ENCODE measurements at regions not wholly inside any gene's neighbourhood (a gene's known extent, or its start where the extent isn't known, plus 50 kb on each side); places are given as distances from the start of the nearest gene placed in this dataset.

DNA sequence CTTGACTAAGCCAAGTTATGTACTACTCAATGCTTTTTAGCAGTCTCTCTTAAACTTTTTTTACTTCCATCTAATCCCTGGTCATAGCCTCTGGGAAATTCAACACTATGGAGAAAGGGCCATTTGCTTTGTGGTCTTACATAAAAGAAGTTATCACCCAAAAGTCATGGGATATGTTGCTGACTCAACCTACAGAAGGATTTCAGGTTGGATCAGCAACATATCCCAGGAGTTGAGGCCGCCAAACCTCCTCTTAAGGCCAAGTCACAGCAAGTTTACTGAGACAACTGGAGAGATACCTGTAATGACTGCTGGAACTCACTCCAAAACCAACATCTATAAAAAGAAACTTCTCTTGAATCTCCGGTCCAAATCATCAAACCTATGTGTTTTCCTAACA, 141.1 kb downstream of the IRS1 start:
- H3F3A ChIP-seq (ENCODE audit: insufficient read depth): no peaks in the 10 kb centered on the region
- no peaks in the 10 kb centered on the region for H3K36me3 ChIP-seq (ENCODE audit: low read length)
- no peak for TF ChIP-seq EZH2phosphoT487 (conservative IDR thresholded peaks at IDR 0.05; ENCODE audit: low read length)
- TF ChIP-seq, protein P1, sequence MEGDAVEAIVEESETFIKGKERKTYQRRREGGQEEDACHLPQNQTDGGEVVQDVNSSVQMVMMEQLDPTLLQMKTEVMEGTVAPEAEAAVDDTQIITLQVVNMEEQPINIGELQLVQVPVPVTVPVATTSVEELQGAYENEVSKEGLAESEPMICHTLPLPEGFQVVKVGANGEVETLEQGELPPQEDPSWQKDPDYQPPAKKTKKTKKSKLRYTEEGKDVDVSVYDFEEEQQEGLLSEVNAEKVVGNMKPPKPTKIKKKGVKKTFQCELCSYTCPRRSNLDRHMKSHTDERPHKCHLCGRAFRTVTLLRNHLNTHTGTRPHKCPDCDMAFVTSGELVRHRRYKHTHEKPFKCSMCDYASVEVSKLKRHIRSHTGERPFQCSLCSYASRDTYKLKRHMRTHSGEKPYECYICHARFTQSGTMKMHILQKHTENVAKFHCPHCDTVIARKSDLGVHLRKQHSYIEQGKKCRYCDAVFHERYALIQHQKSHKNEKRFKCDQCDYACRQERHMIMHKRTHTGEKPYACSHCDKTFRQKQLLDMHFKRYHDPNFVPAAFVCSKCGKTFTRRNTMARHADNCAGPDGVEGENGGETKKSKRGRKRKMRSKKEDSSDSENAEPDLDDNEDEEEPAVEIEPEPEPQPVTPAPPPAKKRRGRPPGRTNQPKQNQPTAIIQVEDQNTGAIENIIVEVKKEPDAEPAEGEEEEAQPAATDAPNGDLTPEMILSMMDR (IDR thresholded peaks at IDR 0.05; ENCODE audit: insufficient read depth, low read length, poor library complexity, severe bottlenecking): no peak
- H3K9ac ChIP-seq (ENCODE audit: low read length): no peak overlapping the region
- H3K79me2 ChIP-seq (ENCODE audit: insufficient read depth, low read length): no peaks in the 10 kb centered on the region
- H3K27ac ChIP-seq (ENCODE audit: low read depth, low read length): no peak overlapping the region
- H4K20me1 ChIP-seq (ENCODE audit: low read depth, low read length): no peaks in the 10 kb centered on the region
- no peak overlapping the region for H3K4me2 ChIP-seq (ENCODE audit: low read depth, low read length, poor library complexity, severe bottlenecking)
- no peak overlapping the region for H3K4me3 ChIP-seq (ENCODE audit: insufficient read depth, low read length, poor library complexity, severe bottlenecking)
- H2AFZ ChIP-seq (ENCODE audit: low read depth, low read length, severe bottlenecking): no peak overlapping the region
- H3K9me3 ChIP-seq (ENCODE audit: insufficient read depth, low read length): no peaks in the 10 kb centered on the region
- no peaks in the 10 kb centered on the region for H3K9me2 ChIP-seq (replicated peaks; ENCODE audit: insufficient read depth, low read length)
- H3K27me3 ChIP-seq (ENCODE audit: low read length): no peaks in the 10 kb centered on the region

DNA sequence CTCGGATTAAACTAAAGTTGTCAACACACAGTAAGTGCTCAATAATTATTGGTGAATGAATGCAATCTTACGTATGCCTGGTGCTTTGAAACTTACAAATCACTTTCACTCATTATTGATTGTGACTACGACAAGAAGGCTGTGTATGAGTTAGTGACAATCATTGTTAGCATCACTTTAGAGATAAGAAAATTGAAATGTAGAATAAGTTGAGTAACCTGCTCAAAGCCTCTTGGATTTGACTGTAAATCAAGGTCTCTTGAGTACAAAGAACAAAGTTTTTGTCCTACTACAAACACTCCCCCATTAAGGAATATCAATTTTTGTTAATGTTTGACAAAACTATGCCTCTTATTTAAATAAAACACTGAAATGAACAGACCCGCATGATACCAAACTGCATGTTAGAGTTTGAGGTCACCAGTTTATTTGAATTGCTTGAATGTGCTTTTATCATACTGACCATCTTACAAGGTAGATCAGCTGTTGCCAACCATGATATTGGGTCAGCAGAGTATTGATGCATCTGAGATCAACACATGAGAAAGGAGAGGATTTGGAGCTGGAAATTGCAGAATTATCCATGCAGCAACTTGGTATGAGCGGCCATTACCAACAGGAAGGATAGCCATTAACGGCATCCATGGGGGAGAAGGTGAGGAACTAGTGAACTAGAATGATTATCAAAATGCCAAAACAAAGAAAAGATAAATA, 142.1 kb downstream of the IRS1 start:
- Histone ChIP-seq H3K4me3 (ENCODE audit: insufficient read depth, low read length, poor library complexity, severe bottlenecking) (no peak overlapping the region), H3K27ac (ENCODE audit: low read depth, low read length) (no peak overlapping the region), H3K36me3 (ENCODE audit: low read length) (no peaks in the 10 kb centered on the region), H3K9me2 (replicated peaks; ENCODE audit: insufficient read depth, low read length) (no peaks in the 10 kb centered on the region), H3K4me2 (ENCODE audit: low read depth, low read length, poor library complexity, severe bottlenecking) (no peak overlapping the region), H3F3A (ENCODE audit: insufficient read depth) (no peaks in the 10 kb centered on the region), H3K9ac (ENCODE audit: low read length) (no peak overlapping the region), H3K9me3 (ENCODE audit: insufficient read depth, low read length) (no peaks in the 10 kb centered on the region), H2AFZ (ENCODE audit: low read depth, low read length, severe bottlenecking) (no peak overlapping the region), H3K79me2 (ENCODE audit: insufficient read depth, low read length) (no peaks in the 10 kb centered on the region), H4K20me1 (ENCODE audit: low read depth, low read length) (no peaks in the 10 kb centered on the region), H3K27me3 (ENCODE audit: low read length) (no peaks in the 10 kb centered on the region)
- no peak for TF ChIP-seq EZH2phosphoT487 (conservative IDR thresholded peaks at IDR 0.05; ENCODE audit: low read length)
- TF ChIP-seq, protein P1 (IDR thresholded peaks at IDR 0.05; ENCODE audit: insufficient read depth, low read length, poor library complexity, severe bottlenecking): no peak

DNA sequence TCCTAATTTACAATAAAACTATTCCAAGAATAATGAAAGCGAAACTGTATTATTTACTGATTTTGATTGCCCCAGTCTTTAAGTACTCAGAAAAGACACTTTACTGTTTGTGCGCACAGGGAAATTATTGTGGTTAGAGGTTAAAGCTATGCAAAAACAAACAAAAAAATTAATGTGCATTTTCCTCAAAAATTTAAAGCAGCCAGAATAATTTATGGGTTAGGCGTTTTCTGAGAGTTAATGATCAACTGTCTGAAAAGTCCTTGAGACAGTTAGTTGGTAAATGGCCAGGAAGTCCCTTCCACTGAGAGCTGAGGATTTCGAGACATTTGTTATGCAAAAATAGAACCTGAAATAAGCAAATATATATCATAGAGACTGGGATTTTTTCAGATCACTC, 143.3 kb downstream of the IRS1 start:
- Histone ChIP-seq H3K27me3 (ENCODE audit: low read length) (no peaks in the 10 kb centered on the region), H3K4me3 (ENCODE audit: insufficient read depth, low read length, poor library complexity, severe bottlenecking) (no peak overlapping the region), H3K27ac (ENCODE audit: low read depth, low read length) (no peak overlapping the region), H3K9me2 (replicated peaks; ENCODE audit: insufficient read depth, low read length) (no peaks in the 10 kb centered on the region), H3F3A (ENCODE audit: insufficient read depth) (no peaks in the 10 kb centered on the region), H4K20me1 (ENCODE audit: low read depth, low read length) (no peaks in the 10 kb centered on the region), H2AFZ (ENCODE audit: low read depth, low read length, severe bottlenecking) (no peak overlapping the region), H3K36me3 (ENCODE audit: low read length) (no peaks in the 10 kb centered on the region), H3K79me2 (ENCODE audit: insufficient read depth, low read length) (no peaks in the 10 kb centered on the region), H3K9ac (ENCODE audit: low read length) (no peak overlapping the region), H3K4me2 (ENCODE audit: low read depth, low read length, poor library complexity, severe bottlenecking) (no peak overlapping the region), H3K9me3 (ENCODE audit: insufficient read depth, low read length) (no peaks in the 10 kb centered on the region)
- TF ChIP-seq, protein P1 (IDR thresholded peaks at IDR 0.05; ENCODE audit: insufficient read depth, low read length, poor library complexity, severe bottlenecking): no peak
- no peak for TF ChIP-seq EZH2phosphoT487 (conservative IDR thresholded peaks at IDR 0.05; ENCODE audit: low read length)
